Fibroblast of villous mesenchyme (primary cell): ENCODE measurements at regions not wholly inside any gene's neighbourhood (a gene's known extent, or its start where the extent isn't known, plus 50 kb on each side); places are given as distances from the start of the nearest gene placed in this dataset.
A peak's percentile ranks its signal among the peaks of the same experiment; 100 is the strongest.

Experiments used
- DNase-seq: peaks from one replicate; pipeline ENCODE4 v3.0.0-alpha.2; 2010; ENCODE audit warnings: low read depth
- H3K4me3 ChIP-seq: 2 replicates; pipeline ENCODE4 v1.5.1; 2011; ENCODE audit warnings: low read depth, mild to moderate bottlenecking, low read length
- TF ChIP-seq, protein P1 (sequence below): IDR thresholded peaks from 2 replicates; pipeline ENCODE4 v1.5.1; 2012; ENCODE audit warnings: low read depth, mild to moderate bottlenecking, low read length; ENCODE audit not compliant: insufficient read depth

DNA sequence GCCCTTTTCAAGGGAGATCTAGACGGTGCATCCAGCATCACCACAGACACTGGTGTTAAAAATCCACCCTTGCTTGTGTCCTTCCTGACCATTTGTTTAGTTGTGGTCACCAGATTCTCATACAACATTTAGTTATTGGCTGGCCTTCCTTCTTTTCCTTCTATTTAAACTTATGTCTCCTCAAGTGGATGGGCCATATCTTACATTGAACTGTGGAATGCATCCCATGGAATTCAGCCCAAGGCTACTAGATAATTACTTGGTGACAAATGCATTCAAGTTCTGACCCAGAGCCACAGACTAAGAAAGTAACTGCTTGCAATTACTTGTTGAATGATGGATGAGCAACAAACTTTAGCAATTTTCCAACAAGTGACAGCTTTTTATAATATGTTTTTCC, 198.9 kb upstream of the SSTR4 start:
- TF ChIP-seq, protein P1, sequence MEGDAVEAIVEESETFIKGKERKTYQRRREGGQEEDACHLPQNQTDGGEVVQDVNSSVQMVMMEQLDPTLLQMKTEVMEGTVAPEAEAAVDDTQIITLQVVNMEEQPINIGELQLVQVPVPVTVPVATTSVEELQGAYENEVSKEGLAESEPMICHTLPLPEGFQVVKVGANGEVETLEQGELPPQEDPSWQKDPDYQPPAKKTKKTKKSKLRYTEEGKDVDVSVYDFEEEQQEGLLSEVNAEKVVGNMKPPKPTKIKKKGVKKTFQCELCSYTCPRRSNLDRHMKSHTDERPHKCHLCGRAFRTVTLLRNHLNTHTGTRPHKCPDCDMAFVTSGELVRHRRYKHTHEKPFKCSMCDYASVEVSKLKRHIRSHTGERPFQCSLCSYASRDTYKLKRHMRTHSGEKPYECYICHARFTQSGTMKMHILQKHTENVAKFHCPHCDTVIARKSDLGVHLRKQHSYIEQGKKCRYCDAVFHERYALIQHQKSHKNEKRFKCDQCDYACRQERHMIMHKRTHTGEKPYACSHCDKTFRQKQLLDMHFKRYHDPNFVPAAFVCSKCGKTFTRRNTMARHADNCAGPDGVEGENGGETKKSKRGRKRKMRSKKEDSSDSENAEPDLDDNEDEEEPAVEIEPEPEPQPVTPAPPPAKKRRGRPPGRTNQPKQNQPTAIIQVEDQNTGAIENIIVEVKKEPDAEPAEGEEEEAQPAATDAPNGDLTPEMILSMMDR = no peak
- H3K4me3 ChIP-seq = no peak overlapping the region
- DNase-seq = peak; percentile 37

DNA sequence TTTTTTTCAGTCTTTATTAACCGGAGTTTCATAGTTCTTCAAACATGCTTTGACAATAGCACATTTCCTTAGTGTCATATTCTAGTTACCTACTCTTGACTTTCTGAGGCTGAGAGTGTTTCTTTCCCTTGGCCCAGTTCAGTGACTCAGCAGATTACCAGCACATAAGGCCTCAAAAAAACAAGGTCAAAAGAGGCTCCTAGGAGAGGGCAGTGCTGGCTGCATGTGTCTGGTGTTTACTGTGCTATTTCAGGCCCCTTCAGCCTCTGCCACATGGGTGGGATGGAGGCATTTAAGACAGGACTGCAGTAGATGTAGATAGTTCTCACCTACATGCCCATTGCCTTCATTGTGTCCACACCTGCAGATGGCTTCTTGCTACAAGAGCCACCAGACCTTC, 198.2 kb upstream of the SSTR4 start:
- TF ChIP-seq, protein P1 = no peak
- no peak overlapping the region for H3K4me3 ChIP-seq
- DNase-seq = peak; percentile 46

DNA sequence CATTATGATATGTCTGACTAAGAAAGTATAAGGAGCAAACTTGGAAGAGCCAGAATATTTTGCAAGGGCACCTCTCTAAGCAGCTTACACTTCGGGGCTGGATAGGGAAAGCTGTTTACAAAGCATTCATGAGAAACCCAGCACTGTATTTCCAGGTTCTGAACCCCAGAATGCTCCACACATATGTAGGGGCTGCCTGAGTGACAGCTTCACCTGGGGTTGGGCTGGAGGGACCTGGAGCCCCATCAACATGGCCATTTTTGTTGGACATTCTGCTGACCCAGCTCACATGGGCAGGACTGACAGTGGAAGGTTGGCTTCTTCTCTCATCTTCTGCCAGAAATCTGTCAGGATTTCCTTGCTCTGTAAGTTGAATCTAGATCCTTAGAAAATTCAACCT, 197.1 kb upstream of the SSTR4 start:
- no peak overlapping the region for H3K4me3 ChIP-seq
- TF ChIP-seq, protein P1 = no peak
- DNase-seq = no peak

DNA sequence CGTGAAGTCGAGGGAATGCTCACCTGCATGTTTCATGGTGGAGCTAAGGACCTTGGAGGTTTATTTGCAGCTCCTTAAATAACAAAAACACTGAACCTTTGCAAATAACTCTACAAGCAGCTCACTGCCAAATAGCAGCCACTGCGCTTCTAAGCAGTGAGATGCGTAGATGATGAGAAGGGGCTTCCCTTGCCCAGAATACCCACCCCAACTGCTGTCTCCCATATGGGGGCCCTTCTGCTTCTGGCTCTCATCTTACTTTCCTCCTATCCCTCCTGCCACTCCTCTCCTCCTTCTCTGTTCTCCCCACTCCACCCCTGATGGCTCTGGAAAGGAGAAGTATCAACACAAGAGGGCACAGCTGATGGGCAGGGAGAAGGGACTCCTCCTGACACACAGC, 193.3 kb upstream of the SSTR4 start:
- TF ChIP-seq, protein P1 = no peak
- DNase-seq = no peak
- H3K4me3 ChIP-seq = no peak overlapping the region

DNA sequence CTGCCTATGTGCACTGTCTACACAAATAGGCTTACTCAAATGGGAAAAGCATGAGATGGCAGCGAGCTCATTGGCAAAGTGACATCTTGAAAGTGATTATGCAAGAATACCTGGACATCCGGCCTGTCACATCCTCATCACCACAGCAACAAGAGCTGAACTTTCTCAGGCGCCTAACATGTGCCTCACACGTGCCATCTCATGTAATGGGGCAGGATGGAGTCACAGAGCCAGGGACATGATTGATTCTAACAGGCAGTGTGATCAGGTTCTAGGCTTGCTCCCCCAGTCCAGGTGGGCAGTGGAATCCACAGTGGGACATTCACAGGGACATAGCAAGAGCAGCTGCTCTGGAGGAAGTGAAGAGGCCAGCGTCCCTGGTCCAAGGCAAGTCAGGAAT, 192.3 kb upstream of the SSTR4 start:
- no peak for DNase-seq
- H3K4me3 ChIP-seq = no peak overlapping the region
- TF ChIP-seq, protein P1 = no peak

DNA sequence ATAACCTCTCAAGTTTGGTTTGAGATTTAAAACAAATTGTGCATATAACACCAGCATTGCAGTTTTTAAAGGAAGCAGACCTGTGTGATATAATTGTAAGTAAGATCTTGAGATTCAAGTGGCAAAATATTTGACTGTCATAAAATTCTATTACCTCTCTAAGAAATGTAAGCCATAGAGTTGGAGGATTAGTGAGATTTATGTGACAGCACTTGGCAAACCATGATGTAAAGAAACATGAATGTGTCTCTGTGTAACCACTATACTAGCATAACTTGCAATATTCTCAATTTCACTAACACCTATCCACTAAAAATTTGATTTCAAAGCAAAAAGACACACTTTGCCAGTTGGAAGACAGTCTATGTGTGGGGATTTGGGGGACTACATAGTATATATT, 190.2 kb upstream of the SSTR4 start:
- no peak for DNase-seq
- TF ChIP-seq, protein P1 = no peak
- no peak overlapping the region for H3K4me3 ChIP-seq

DNA sequence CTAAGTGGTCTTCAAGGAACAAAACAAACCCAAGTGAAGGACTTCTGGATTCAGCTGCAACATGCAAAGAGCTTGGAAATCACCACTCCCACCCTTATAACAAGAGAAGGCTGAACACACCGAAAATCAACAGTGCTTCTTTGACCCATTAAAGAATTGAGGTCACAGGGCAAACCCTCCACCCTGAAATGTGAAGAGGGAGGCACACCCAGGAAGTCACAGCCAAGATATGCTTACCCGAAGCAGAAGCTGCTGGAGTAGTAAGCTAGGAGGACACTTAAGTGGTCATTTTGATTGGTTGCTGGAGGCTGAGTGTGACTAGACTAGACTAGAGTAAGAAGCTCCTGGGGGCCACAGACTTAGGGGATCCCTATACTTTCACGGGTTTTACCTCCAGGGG, 188.2 kb upstream of the SSTR4 start:
- H3K4me3 ChIP-seq = no peak overlapping the region
- no peak for DNase-seq
- TF ChIP-seq, protein P1 = no peak
